Hepatocyte (in vitro differentiated cells): ENCODE measurements at regions not wholly inside any gene's neighbourhood (a gene's known extent, or its start where the extent isn't known, plus 50 kb on each side); places are given as distances from the start of the nearest gene placed in this dataset.

Experiments used
- CTCF ChIP-seq: fragments of 200-600 bp; sonication (generic); IDR thresholded peaks from 2 replicates; pipeline ENCODE4 v1.5.1; 2016; ENCODE audit warnings: antibody characterized with exemption, mild to moderate bottlenecking; ENCODE audit not compliant: poor library complexity
- EZH2 ChIP-seq: fragments of 200-600 bp; sonication (generic); IDR thresholded peaks from 2 replicates; pipeline ENCODE4 v1.6.1; 2016; ENCODE audit warnings: antibody characterized with exemption, mild to moderate bottlenecking, borderline replicate concordance
- EZH2phosphoT487 ChIP-seq: fragments of 200-600 bp; sonication (generic); IDR thresholded peaks from one replicate; pipeline ENCODE4 v1.6.1; 2018; ENCODE audit warnings: antibody characterized with exemption, mild to moderate bottlenecking, low read depth, moderate library complexity; ENCODE audit not compliant: unreplicated experiment, severe bottlenecking

- no peak for TF ChIP-seq CTCF
- TF ChIP-seq EZH2phosphoT487: no peak
- no peak for TF ChIP-seq EZH2
Measured at GRCh38 chr2:61753512-61753911, 100.3 kb downstream of the FAM161A start.
